ENCODE measurements at regions not wholly inside any gene's neighbourhood (a gene's known extent, or its start where the extent isn't known, plus 50 kb on each side); places are given as distances from the start of the nearest gene placed in this dataset.
A peak's percentile ranks its signal among the peaks of the same experiment; 100 is the strongest.

GRCh38 chr3:55185380-55185779, 257.5 kb upstream of the LRTM1 start:
- TF ChIP-seq CTCF (IDR thresholded peaks at IDR 0.05; ENCODE audit: unreplicated experiment): no peak
- no peak for DNase-seq (ENCODE audit: low spot score in 2 of 2, unreplicated experiment in 2 of 2)
- Mint-ChIP-seq H3K36me3 (no peaks in the 10 kb centered on the region), H3K9me3 (no peaks in the 10 kb centered on the region), H3K27me3 (ENCODE audit: low read depth) (no peaks in the 10 kb centered on the region), H3K27ac (peak overlapping the region; percentile 66), H3K4me3 (no peak overlapping the region), H3K4me1 (peaks cover 39% of the 10 kb centered on the region)

- Mint-ChIP-seq H3K27me3 (ENCODE audit: low read depth) (no peaks in the 10 kb centered on the region), H3K36me3 (no peaks in the 10 kb centered on the region), H3K4me1 (peaks cover 42% of the 10 kb centered on the region), H3K27ac (no peak overlapping the region), H3K4me3 (no peak overlapping the region), H3K9me3 (no peaks in the 10 kb centered on the region)
- no peak for TF ChIP-seq CTCF (IDR thresholded peaks at IDR 0.05; ENCODE audit: unreplicated experiment)
- no peak for DNase-seq (ENCODE audit: low spot score in 2 of 2, unreplicated experiment in 2 of 2)
Measured at GRCh38 chr3:55183201-55183600, 255.3 kb upstream of the LRTM1 start.

GRCh38 chr3:55180936-55181535, 253.2 kb upstream of the LRTM1 start:
- Mint-ChIP-seq H3K36me3 (no peaks in the 10 kb centered on the region), H3K27ac (no peak overlapping the region), H3K9me3 (no peaks in the 10 kb centered on the region), H3K4me1 (peaks cover 58% of the 10 kb centered on the region), H3K4me3 (no peak overlapping the region), H3K27me3 (ENCODE audit: low read depth) (no peaks in the 10 kb centered on the region)
- DNase-seq (ENCODE audit: low spot score in 2 of 2, unreplicated experiment in 2 of 2): no peak
- TF ChIP-seq CTCF (IDR thresholded peaks at IDR 0.05; ENCODE audit: unreplicated experiment): peak; percentile 92

- Mint-ChIP-seq H3K36me3 (no peaks in the 10 kb centered on the region), H3K9me3 (no peaks in the 10 kb centered on the region), H3K4me1 (peaks cover 55% of the 10 kb centered on the region), H3K27me3 (ENCODE audit: low read depth) (no peaks in the 10 kb centered on the region), H3K27ac (no peak overlapping the region), H3K4me3 (no peak overlapping the region)
- no peak for DNase-seq (ENCODE audit: low spot score in 2 of 2, unreplicated experiment in 2 of 2)
- no peak for TF ChIP-seq CTCF (IDR thresholded peaks at IDR 0.05; ENCODE audit: unreplicated experiment)
Measured at GRCh38 chr3:55180161-55180560, 252.3 kb upstream of the LRTM1 start.

GRCh38 chr3:55178336-55178735, 250.5 kb upstream of the LRTM1 start:
- Mint-ChIP-seq H3K9me3 (no peaks in the 10 kb centered on the region), H3K27ac (peak overlapping the region; percentile 83), H3K4me3 (no peak overlapping the region), H3K36me3 (no peaks in the 10 kb centered on the region), H3K27me3 (ENCODE audit: low read depth) (no peaks in the 10 kb centered on the region), H3K4me1 (peaks cover 50% of the 10 kb centered on the region)
- DNase-seq (ENCODE audit: low spot score in 2 of 2, unreplicated experiment in 2 of 2): no peak
- no peak for TF ChIP-seq CTCF (IDR thresholded peaks at IDR 0.05; ENCODE audit: unreplicated experiment)

GRCh38 chr3:55177749-55178148, 249.9 kb upstream of the LRTM1 start:
- no peak overlapping the region for H3K4me3 Mint-ChIP-seq
- H3K27me3 Mint-ChIP-seq (ENCODE audit: low read depth): no peaks in the 10 kb centered on the region
- H3K36me3 Mint-ChIP-seq: peaks cover 1% of the 10 kb centered on the region
- H3K9me3 Mint-ChIP-seq: peaks cover 3% of the 10 kb centered on the region
- peaks cover 44% of the 10 kb centered on the region for H3K4me1 Mint-ChIP-seq
- TF ChIP-seq CTCF (IDR thresholded peaks at IDR 0.05; ENCODE audit: unreplicated experiment): no peak
- H3K27ac Mint-ChIP-seq: peak overlapping the region; percentile 83
- peak in 1 of 2 experiments; percentile 56 for DNase-seq (ENCODE audit: low spot score in 2 of 2, unreplicated experiment in 2 of 2)

Measured in mesothelial cell of epicardium (in vitro differentiated cells).